ENCODE measurements at regions not wholly inside any gene's neighbourhood (a gene's known extent, or its start where the extent isn't known, plus 50 kb on each side); places are given as distances from the start of the nearest gene placed in this dataset.

DNA sequence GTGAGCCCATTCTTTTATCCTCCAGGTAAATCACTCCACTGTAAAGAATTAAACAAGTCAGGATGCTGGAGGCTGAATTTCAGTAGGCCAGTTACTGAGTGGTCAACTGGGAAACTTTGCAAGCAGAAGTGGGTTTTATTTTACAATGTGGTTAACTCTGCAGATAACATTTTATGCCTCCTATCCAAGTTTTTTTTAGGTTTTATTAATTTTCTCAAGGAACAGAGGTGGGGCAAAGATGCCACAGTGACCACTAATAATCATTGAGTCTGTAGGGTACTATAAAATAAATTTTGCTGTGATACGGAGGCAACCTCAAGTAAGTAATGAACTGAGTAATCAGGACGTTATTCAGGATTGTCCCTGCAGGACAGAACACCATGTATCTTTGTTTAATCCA, 599.9 kb downstream of the METTL15 start:
- Histone ChIP-seq H3K9ac (ENCODE audit: low read length) (no peak overlapping the region), H4K20me1 (ENCODE audit: insufficient read depth, low read length) (no peaks in the 10 kb centered on the region), H3K4me1 (ENCODE audit: insufficient read depth, low read length) (no peaks in the 10 kb centered on the region), H3K4me3 (ENCODE audit: insufficient read depth, low read depth, low read length) (no peak overlapping the region), H3K4me2 (ENCODE audit: low read length) (no peak overlapping the region), H2AFZ (ENCODE audit: low read depth, low read length) (no peak overlapping the region), H3K27me3 (ENCODE audit: insufficient read depth, low read length) (no peaks in the 10 kb centered on the region), H3K36me3 (ENCODE audit: insufficient read depth, low read length) (no peaks in the 10 kb centered on the region), H3K79me2 (ENCODE audit: insufficient read depth, low read length) (no peaks in the 10 kb centered on the region), H3K9me3 (ENCODE audit: insufficient read depth, low read depth, low read length) (no peaks in the 10 kb centered on the region), H3K27ac (ENCODE audit: low read depth, low read length) (no peak overlapping the region)
- Mint-ChIP-seq H3K27me3 (ENCODE audit: low read depth, unreplicated experiment) (no peaks in the 10 kb centered on the region), H3K4me1 (ENCODE audit: low read depth, unreplicated experiment) (no peaks in the 10 kb centered on the region), H3K9me3 (ENCODE audit: unreplicated experiment) (peaks cover 1% of the 10 kb centered on the region), H3K27ac (ENCODE audit: unreplicated experiment) (no peak overlapping the region), H3K4me3 (ENCODE audit: unreplicated experiment) (no peak overlapping the region), H3K36me3 (ENCODE audit: low read depth, unreplicated experiment) (no peaks in the 10 kb centered on the region)
- FAIRE-seq, result no peak
- TF ChIP-seq EZH2 (IDR thresholded peaks at IDR 0.05; ENCODE audit: insufficient read depth, low read length) (no peak), CTCF (IDR thresholded peaks at IDR 0.05; ENCODE audit: insufficient read depth, low read depth, low read length) (no peak)
- no peak for DNase-seq (ENCODE audit: low read depth)

DNA sequence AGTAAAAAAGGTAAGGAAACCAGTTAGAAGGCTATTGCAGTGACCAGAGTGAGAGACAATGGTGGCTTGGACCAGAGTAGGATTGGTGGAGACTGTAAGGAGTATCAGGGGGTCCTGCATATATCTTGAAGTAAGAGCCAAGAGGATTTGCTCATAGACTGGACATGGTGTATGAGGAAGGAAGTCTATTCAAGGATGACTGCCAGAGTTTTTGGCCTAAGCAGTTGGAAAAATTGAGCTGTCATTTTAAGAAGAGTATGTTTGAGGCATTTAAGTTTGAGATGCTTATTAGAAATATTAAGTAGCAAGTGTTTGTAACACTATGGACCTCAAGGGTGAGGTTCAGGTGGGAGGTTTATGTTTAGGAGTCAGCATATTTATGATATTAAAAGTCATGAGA, 596.6 kb downstream of the METTL15 start:
- no peak overlapping the region for H2AFZ ChIP-seq (ENCODE audit: low read depth, low read length)
- no peak overlapping the region for H3K4me3 ChIP-seq (ENCODE audit: insufficient read depth, low read depth, low read length)
- no peak overlapping the region for H3K27ac ChIP-seq (ENCODE audit: low read depth, low read length)
- Mint-ChIP-seq H3K9me3 (ENCODE audit: unreplicated experiment) (peaks cover 1% of the 10 kb centered on the region), H3K36me3 (ENCODE audit: low read depth, unreplicated experiment) (no peaks in the 10 kb centered on the region), H3K27me3 (ENCODE audit: low read depth, unreplicated experiment) (no peaks in the 10 kb centered on the region), H3K4me3 (ENCODE audit: unreplicated experiment) (no peak overlapping the region), H3K27ac (ENCODE audit: unreplicated experiment) (no peak overlapping the region), H3K4me1 (ENCODE audit: low read depth, unreplicated experiment) (peaks cover 2% of the 10 kb centered on the region)
- FAIRE-seq (no peak), DNase-seq (ENCODE audit: low read depth) (no peak)
- H3K36me3 ChIP-seq (ENCODE audit: insufficient read depth, low read length), result no peaks in the 10 kb centered on the region
- no peaks in the 10 kb centered on the region for H3K9me3 ChIP-seq (ENCODE audit: insufficient read depth, low read depth, low read length)
- H3K27me3 ChIP-seq (ENCODE audit: insufficient read depth, low read length), result no peaks in the 10 kb centered on the region
- no peaks in the 10 kb centered on the region for H3K79me2 ChIP-seq (ENCODE audit: insufficient read depth, low read length)
- TF ChIP-seq EZH2 (IDR thresholded peaks at IDR 0.05; ENCODE audit: insufficient read depth, low read length) (no peak), CTCF (IDR thresholded peaks at IDR 0.05; ENCODE audit: insufficient read depth, low read depth, low read length) (no peak)
- no peak overlapping the region for H3K4me2 ChIP-seq (ENCODE audit: low read length)
- no peak overlapping the region for H3K9ac ChIP-seq (ENCODE audit: low read length)
- peaks cover 5% of the 10 kb centered on the region for H3K4me1 ChIP-seq (ENCODE audit: insufficient read depth, low read length)
- no peaks in the 10 kb centered on the region for H4K20me1 ChIP-seq (ENCODE audit: insufficient read depth, low read length)

- H3K9ac ChIP-seq (ENCODE audit: low read length), result no peak overlapping the region
- peaks cover 1% of the 10 kb centered on the region for H3K9me3 Mint-ChIP-seq (ENCODE audit: unreplicated experiment)
Observed at GRCh38 chr11:28703371-28703770, 595.2 kb downstream of the METTL15 start.

More at GRCh38 chr11:28703371-28703770, 595.2 kb downstream of the METTL15 start:
- Histone ChIP-seq H3K4me2 (ENCODE audit: low read length) (no peak overlapping the region), H3K27me3 (ENCODE audit: insufficient read depth, low read length) (no peaks in the 10 kb centered on the region), H3K4me3 (ENCODE audit: insufficient read depth, low read depth, low read length) (no peak overlapping the region), H3K4me1 (ENCODE audit: insufficient read depth, low read length) (peaks cover 5% of the 10 kb centered on the region), H3K9me3 (ENCODE audit: insufficient read depth, low read depth, low read length) (no peaks in the 10 kb centered on the region), H4K20me1 (ENCODE audit: insufficient read depth, low read length) (no peaks in the 10 kb centered on the region), H2AFZ (ENCODE audit: low read depth, low read length) (no peak overlapping the region), H3K36me3 (ENCODE audit: insufficient read depth, low read length) (no peaks in the 10 kb centered on the region), H3K27ac (ENCODE audit: low read depth, low read length) (no peak overlapping the region), H3K79me2 (ENCODE audit: insufficient read depth, low read length) (no peaks in the 10 kb centered on the region)
- Mint-ChIP-seq H3K36me3 (ENCODE audit: low read depth, unreplicated experiment) (no peaks in the 10 kb centered on the region), H3K4me1 (ENCODE audit: low read depth, unreplicated experiment) (peaks cover 3% of the 10 kb centered on the region), H3K27me3 (ENCODE audit: low read depth, unreplicated experiment) (no peaks in the 10 kb centered on the region), H3K4me3 (ENCODE audit: unreplicated experiment) (no peak overlapping the region), H3K27ac (ENCODE audit: unreplicated experiment) (no peak overlapping the region)
- TF ChIP-seq CTCF (IDR thresholded peaks at IDR 0.05; ENCODE audit: insufficient read depth, low read depth, low read length) (no peak), EZH2 (IDR thresholded peaks at IDR 0.05; ENCODE audit: insufficient read depth, low read length) (no peak)
- DNase-seq (ENCODE audit: low read depth), result no peak
- FAIRE-seq, result no peak
